ENCODE measurements at regions not wholly inside any gene's neighbourhood (a gene's known extent, or its start where the extent isn't known, plus 50 kb on each side); places are given as distances from the start of the nearest gene placed in this dataset.

DNA sequence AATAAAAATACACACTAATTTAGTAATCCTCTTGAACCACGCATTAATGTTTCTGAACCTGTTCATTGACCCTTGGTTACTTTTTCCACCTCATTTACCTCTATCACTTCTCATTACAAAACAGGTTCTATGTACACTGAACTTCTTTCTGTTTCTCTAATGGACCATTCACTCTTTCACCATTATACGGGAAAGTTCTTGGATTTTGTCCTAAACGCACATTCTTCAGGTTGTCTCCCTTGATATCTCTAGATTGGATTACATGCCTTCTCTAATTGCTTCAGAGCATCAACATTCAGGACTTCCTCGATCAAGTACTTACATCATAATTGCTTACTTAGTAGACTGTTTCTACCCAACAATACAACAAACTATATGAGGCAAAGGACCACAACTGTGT, 359.4 kb upstream of the FSTL5 start:
- Mint-ChIP-seq H3K9me3 (peaks cover 6% of the 10 kb centered on the region), H3K4me1 (no peaks in the 10 kb centered on the region), H3K27ac (ENCODE audit: unreplicated experiment) (no peak overlapping the region), H3K27me3 (ENCODE audit: low read depth) (no peaks in the 10 kb centered on the region), H3K4me3 (no peak overlapping the region), H3K36me3 (ENCODE audit: low read depth) (no peaks in the 10 kb centered on the region)
- DNase-seq (ENCODE audit: low read depth, low spot score): no peak
- TF ChIP-seq, protein P1, sequence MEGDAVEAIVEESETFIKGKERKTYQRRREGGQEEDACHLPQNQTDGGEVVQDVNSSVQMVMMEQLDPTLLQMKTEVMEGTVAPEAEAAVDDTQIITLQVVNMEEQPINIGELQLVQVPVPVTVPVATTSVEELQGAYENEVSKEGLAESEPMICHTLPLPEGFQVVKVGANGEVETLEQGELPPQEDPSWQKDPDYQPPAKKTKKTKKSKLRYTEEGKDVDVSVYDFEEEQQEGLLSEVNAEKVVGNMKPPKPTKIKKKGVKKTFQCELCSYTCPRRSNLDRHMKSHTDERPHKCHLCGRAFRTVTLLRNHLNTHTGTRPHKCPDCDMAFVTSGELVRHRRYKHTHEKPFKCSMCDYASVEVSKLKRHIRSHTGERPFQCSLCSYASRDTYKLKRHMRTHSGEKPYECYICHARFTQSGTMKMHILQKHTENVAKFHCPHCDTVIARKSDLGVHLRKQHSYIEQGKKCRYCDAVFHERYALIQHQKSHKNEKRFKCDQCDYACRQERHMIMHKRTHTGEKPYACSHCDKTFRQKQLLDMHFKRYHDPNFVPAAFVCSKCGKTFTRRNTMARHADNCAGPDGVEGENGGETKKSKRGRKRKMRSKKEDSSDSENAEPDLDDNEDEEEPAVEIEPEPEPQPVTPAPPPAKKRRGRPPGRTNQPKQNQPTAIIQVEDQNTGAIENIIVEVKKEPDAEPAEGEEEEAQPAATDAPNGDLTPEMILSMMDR (conservative IDR thresholded peaks at IDR 0.05): no peak

DNA sequence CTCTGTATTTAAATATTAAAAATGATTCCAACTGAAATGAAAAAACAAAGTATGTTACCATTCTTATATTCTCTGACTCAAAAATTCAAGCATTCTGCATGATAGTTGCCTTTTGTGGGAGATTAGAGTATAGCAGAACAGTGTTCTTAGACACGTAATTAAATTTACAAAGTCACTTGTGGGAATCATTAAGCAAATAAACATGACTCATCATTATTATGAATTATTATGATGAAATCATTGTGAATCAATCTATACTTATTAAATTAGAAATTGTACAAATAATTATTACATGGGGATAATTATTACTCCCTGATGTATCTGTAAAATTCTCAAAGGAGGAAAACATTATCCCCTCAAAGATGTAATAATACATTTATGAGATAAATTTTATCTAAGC, 358.9 kb upstream of the FSTL5 start:
- DNase-seq (ENCODE audit: low read depth, low spot score): no peak
- no peak overlapping the region for H3K27ac Mint-ChIP-seq (ENCODE audit: unreplicated experiment)
- H3K36me3 Mint-ChIP-seq (ENCODE audit: low read depth): no peaks in the 10 kb centered on the region
- peaks cover 6% of the 10 kb centered on the region for H3K9me3 Mint-ChIP-seq
- H3K27me3 Mint-ChIP-seq (ENCODE audit: low read depth): no peaks in the 10 kb centered on the region
- no peaks in the 10 kb centered on the region for H3K4me1 Mint-ChIP-seq
- no peak overlapping the region for H3K4me3 Mint-ChIP-seq
- TF ChIP-seq, protein P1 (conservative IDR thresholded peaks at IDR 0.05): no peak

DNA sequence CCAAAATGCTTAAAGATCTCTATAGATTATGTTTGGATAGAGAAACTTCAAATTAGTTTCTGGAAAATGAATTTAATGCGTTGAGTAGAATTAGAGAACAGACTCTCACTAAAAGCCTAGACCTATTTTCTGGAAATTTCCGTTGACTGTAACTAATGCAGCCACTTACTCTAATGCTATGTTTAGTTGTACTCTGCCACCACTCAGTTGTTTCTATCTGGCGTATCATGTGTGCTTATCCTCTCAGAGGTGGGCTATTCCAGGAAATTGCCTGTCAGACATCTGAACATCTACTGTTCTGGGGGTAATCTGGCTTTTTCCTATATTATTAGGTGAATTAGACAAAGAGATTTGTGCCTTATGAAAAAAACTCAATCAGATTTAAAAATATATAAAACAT, 347.1 kb upstream of the FSTL5 start:
- Mint-ChIP-seq H3K9me3 (no peaks in the 10 kb centered on the region), H3K27ac (ENCODE audit: unreplicated experiment) (no peak overlapping the region), H3K4me1 (peaks cover 4% of the 10 kb centered on the region), H3K4me3 (no peak overlapping the region), H3K27me3 (ENCODE audit: low read depth) (no peaks in the 10 kb centered on the region), H3K36me3 (ENCODE audit: low read depth) (no peaks in the 10 kb centered on the region)
- no peak for DNase-seq (ENCODE audit: low read depth, low spot score)
- TF ChIP-seq, protein P1 (conservative IDR thresholded peaks at IDR 0.05): no peak

DNA sequence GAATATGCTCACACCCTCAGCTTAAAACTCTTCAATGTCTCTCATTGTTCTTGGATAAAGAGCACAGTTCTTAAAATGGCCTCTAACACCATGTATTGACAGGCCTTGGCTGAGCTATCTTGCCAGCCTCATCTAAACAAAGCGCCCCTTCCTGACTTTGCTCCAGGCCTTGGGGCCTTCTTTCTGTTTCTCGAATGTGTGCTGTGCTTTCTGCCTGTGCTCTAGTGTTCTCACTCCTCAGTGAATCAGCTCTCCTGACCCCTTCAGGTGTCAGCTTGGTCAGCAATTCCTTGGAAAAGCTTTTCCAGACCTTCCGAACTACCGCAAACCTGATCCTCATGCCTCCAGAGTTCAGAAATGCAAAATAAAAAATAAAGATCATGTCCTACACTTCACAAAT, 346.3 kb upstream of the FSTL5 start:
- no peak overlapping the region for H3K4me3 Mint-ChIP-seq
- no peaks in the 10 kb centered on the region for H3K9me3 Mint-ChIP-seq
- H3K27me3 Mint-ChIP-seq (ENCODE audit: low read depth): no peaks in the 10 kb centered on the region
- TF ChIP-seq, protein P1 (conservative IDR thresholded peaks at IDR 0.05): no peak
- no peak for DNase-seq (ENCODE audit: low read depth, low spot score)
- no peak overlapping the region for H3K27ac Mint-ChIP-seq (ENCODE audit: unreplicated experiment)
- H3K4me1 Mint-ChIP-seq: peaks cover 4% of the 10 kb centered on the region
- no peaks in the 10 kb centered on the region for H3K36me3 Mint-ChIP-seq (ENCODE audit: low read depth)

DNA sequence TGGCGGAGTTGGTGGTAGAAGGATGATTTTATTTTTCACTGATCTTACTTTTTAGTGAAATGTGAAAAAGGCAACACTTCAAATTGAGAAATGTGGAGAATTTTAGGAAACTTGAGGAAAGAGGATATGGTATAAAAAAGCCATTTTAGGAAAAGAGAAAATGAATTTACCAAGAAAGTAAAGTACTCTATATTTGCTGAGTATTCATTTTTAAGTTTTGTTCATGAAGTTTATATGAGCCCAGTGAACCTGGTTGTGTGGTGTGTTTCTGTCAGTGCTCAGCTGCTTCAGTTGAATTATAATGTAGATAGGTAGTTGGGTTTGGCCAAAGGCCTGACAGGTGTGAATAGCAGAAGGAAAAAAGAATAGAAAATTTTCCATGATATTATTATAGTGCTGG, 345.5 kb upstream of the FSTL5 start:
- Mint-ChIP-seq H3K4me1 (peaks cover 4% of the 10 kb centered on the region), H3K9me3 (no peaks in the 10 kb centered on the region), H3K27me3 (ENCODE audit: low read depth) (no peaks in the 10 kb centered on the region), H3K27ac (ENCODE audit: unreplicated experiment) (no peak overlapping the region), H3K4me3 (no peak overlapping the region), H3K36me3 (ENCODE audit: low read depth) (no peaks in the 10 kb centered on the region)
- no peak for DNase-seq (ENCODE audit: low read depth, low spot score)
- TF ChIP-seq, protein P1 (conservative IDR thresholded peaks at IDR 0.05): no peak

DNA sequence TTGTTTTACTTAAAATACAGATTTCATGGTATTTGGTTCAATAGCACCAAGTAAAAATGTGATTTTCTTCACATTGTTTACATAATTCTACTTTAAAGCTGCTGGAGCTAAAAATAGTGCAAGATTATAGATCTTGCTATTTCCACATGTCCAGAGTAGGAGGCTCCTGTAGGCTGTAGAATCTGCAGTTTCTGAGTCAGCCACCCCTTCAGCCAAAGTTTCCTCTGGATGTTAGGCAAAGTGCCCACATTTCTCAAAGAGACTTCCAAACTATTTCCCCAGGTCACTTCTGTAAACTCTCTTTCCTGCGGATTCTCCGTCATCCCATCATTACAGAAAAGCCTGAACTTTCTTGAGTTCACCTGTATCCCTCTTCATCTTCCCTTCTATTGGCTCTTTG, 342.5 kb upstream of the FSTL5 start:
- peaks cover 4% of the 10 kb centered on the region for H3K4me1 Mint-ChIP-seq
- no peak for DNase-seq (ENCODE audit: low read depth, low spot score)
- TF ChIP-seq, protein P1 (conservative IDR thresholded peaks at IDR 0.05): no peak
- no peak overlapping the region for H3K4me3 Mint-ChIP-seq
- H3K9me3 Mint-ChIP-seq: no peaks in the 10 kb centered on the region
- no peak overlapping the region for H3K27ac Mint-ChIP-seq (ENCODE audit: unreplicated experiment)
- no peaks in the 10 kb centered on the region for H3K36me3 Mint-ChIP-seq (ENCODE audit: low read depth)
- H3K27me3 Mint-ChIP-seq (ENCODE audit: low read depth): no peaks in the 10 kb centered on the region
